COR-L47 (cell line): ENCODE measurements at regions not wholly inside any gene's neighbourhood (a gene's known extent, or its start where the extent isn't known, plus 50 kb on each side); places are given as distances from the start of the nearest gene placed in this dataset.

Source experiments
- DNase-seq: peaks from one replicate; lab custom pipeline; 2025; lab: John Stamatoyannopoulos, UW

DNA sequence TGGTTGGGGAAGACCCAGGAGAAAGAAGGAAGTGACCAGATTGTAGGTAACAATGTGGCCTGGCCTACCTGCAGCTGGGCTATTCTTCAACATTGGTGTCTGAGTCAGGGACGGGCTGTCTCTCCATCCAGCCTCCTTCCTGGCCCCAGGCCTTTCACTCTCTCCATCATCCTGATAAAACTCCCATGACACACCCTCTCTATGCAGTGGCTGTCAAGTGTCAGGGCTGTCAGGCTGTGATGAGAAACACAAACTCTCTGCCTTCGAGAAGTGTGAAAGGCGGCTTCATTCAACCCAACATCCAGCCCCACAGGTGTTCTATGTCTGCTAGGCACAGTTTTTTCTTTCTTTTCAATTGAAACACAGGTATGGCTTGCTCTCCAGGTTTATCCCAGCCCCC lies 153.3 kb upstream of the VSTM2B start:
- no peak for DNase-seq

GRCh38 chr19:29372921-29373797 lies 152.6 kb upstream of the VSTM2B start:
- DNase-seq = no peak

GRCh38 chr19:29375429-29376119 lies 150.2 kb upstream of the VSTM2B start:
- no peak for DNase-seq

- no peak for DNase-seq
Measured at GRCh38 chr19:29376855-29377354, 148.9 kb upstream of the VSTM2B start.

DNA sequence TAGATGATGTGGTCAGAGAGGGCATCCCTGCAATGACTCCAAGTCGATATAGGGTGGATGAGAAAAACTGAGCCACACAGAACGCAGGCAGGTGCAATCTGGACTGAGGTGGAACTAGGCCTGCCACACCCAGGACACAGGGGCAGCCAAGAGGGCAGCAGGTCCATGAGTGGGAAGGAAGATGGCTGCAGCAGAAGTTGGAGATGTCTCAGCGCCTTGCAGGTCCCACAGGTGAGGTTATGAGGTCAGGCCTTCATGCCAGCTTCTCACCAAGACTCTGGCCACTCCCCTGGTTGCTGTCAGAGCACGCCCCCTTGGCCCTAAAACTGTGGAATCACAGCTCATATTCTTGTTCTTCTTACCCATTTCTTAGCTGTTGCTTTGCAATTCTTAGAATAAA lies 147.7 kb upstream of the VSTM2B start:
- no peak for DNase-seq

GRCh38 chr19:29378543-29379080 lies 147.2 kb upstream of the VSTM2B start:
- DNase-seq = no peak

DNA sequence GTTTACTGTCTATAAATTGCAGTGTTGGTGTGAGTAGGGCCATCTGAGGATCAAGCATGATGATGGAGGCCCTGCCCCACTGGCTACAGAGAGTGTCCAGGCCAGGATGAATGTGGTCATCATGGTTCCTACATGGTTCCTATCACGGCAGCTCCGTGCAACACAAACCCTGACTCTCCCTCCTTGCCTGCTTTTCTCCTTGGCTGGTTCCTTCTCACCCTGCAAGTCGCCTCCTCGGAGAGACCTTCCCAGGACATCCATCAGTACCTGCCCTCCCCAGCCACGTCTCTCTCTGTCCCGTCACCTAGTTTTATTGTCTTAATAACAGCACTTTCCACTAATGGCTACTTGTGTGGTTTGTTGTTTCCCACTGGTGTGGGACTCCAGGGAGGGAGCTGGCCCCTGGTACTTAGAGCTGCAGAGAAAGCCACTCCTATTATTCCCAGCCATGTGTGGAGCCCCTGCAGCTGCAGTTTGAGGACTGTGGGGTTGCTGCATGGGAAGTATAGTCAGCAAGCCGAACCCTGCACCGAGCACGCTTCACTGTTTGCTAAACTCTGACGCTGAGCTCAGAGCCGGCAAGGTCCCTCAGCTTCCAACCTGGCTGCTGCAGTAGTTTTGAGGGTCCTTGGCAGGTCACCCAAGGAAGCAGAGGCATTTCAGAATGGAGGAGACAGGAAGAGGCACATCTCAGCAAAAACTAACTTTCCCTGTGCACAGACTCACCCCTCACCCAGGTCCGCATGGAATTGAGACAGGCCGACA lies 146.4 kb upstream of the VSTM2B start:
- no peak for DNase-seq

DNA sequence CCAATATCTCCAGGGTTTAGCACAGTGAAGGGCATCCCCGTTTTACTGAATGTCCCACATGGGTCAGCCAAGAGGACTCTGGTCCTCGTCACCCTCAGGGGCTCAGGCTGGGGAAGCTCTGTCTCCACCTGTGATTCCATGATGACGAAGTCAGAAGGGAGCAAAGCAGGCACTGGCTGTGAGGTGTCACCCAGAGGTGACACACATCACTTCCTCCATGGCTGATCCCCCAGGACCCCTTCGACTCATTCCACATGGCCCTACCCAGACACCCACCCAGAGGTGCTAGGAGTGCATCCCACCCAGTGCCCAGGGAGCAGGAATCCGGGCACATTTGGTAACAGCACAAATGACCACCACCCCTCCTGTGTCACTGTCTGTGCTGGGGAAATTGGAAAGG lies 145.2 kb upstream of the VSTM2B start:
- DNase-seq = no peak

GRCh38 chr19:29381353-29382203 lies 144.2 kb upstream of the VSTM2B start:
- no peak for DNase-seq

- DNase-seq = no peak
Measured at GRCh38 chr19:29383696-29384095, 142.1 kb upstream of the VSTM2B start.

DNA sequence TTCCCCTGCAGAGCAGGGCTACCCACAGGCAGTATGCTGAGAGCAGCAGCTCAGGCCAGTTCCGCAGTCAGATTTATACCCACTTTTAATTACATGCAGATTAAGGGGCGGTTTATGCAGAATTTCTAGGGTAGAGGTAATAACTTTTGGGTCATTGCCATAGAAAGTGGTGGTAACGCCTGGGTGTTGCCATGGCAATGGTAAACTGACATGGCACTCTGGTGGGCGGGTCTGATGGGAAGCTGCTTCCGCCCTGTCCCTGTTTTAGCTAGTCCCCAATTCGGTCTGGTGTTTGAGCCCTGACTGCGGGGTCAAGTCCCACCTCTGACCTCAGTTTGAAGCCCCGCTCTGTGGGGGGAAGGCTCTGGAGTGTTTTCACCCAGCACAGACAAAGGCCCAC lies 141.1 kb upstream of the VSTM2B start:
- DNase-seq = no peak

- DNase-seq = no peak
Measured at GRCh38 chr19:29385191-29385795, 140.5 kb upstream of the VSTM2B start.

- no peak for DNase-seq
Measured at GRCh38 chr19:29386970-29387369, 138.8 kb upstream of the VSTM2B start.

GRCh38 chr19:29387586-29387985 lies 138.2 kb upstream of the VSTM2B start:
- no peak for DNase-seq

GRCh38 chr19:29389495-29389894 lies 136.3 kb upstream of the VSTM2B start:
- no peak for DNase-seq

DNA sequence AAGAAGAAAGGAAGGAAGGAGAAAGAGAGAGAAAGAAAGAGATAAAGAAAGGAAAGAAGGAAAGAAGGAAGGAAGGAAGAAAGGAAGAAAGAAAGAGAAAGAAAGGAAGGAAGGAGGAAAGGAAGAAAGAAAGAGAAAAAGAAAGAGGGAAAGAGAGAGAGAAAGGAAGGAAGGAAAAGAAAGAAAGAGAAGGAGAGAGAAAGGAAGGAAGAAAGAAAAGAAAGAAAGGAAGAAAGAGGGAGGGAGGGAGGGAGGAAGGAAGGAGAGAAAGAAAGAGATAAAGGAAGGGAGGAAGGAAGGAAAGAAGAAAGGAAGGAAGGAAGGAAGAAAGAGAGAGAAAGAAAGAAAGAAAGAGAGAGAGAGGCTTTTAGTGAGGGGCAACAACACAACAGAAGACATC lies 135.1 kb upstream of the VSTM2B start:
- DNase-seq = no peak

DNA sequence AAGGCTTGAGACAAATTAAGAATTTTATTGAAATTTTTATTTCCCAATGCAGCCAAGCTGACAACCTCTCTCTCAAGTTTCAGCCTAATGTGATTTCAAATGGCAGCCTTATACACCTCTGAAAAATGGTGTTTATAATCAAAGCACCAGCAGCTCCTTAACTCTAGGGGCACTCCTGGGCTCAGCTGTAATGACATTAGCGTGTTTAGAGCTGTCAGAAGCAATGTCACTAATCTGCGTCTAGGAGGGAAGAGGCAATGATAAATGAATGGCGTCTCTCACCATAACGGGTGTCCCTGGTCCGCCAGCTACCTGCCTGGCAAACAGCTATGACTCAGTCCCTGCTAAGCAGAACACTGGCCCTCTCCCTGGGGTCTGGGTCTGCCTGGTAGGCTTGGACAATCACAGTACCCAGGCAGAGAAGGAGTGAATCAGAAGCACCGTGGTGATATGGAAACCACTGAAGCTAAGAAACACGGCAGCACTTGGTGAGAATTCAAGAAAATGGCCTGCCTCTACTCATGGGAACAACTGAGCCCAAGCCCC lies 131.8 kb upstream of the VSTM2B start:
- DNase-seq = no peak

- DNase-seq = no peak
Measured at GRCh38 chr19:29395111-29395733, 130.6 kb upstream of the VSTM2B start.

GRCh38 chr19:29395734-29396414 lies 129.9 kb upstream of the VSTM2B start:
- DNase-seq = no peak

DNA sequence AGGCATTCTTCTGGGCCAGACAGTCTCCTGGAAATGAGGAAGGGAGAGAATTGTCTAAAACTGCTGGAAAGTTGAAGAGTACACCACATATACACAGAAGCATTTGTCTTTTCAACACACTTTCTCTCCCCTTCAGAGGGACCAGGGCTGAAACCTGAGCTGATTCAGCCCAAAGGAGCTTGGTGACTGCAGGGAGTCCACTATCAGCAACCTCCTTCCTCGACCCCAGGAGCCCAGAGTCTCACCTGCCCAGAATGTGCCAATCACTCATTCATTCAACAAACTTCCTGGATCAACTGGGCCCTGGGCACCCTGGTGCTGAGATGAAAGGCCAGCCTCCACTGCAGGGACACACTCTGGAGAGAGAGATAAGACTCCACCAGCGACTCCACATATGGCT lies 128.9 kb upstream of the VSTM2B start:
- DNase-seq = no peak
